ENCODE measurements at regions not wholly inside any gene's neighbourhood (a gene's known extent, or its start where the extent isn't known, plus 50 kb on each side); places are given as distances from the start of the nearest gene placed in this dataset.

GRCh38 chr16:35200662-35201061 lies 1741.2 kb downstream of the TP53TG3F start:
- TF ChIP-seq ZFP69B (tag by site-specific recombination; IDR thresholded peaks at IDR 0.05) (no peak), ZNF777 (tag by site-specific recombination; IDR thresholded peaks at IDR 0.05; ENCODE audit: borderline replicate concordance) (no peak), MEIS1 (CRISPR knock-in tag; IDR thresholded peaks at IDR 0.05; ENCODE audit: borderline replicate concordance) (no peak), ZNF19 (tag by site-specific recombination; IDR thresholded peaks at IDR 0.05; ENCODE audit: low read depth) (no peak), CTCF (tag by site-specific recombination; IDR thresholded peaks at IDR 0.05) (no peak), YY1 (tag by site-specific recombination; IDR thresholded peaks at IDR 0.05) (no peak), ZNF391 (tag by site-specific recombination; IDR thresholded peaks at IDR 0.05; ENCODE audit: borderline replicate concordance, low read depth) (no peak), ZNF335 (tag by site-specific recombination; conservative IDR thresholded peaks at IDR 0.05) (no peak), GLI2 (tag by site-specific recombination; IDR thresholded peaks at IDR 0.05; ENCODE audit: borderline replicate concordance, low read depth) (no peak), ZBTB7A (tag by site-specific recombination; IDR thresholded peaks at IDR 0.05; ENCODE audit: low read depth) (no peak), BCL6B (tag by site-specific recombination; IDR thresholded peaks at IDR 0.05) (no peak), ZNF157 (tag by site-specific recombination; IDR thresholded peaks at IDR 0.05) (no peak), ZBTB11 (tag by site-specific recombination; conservative IDR thresholded peaks at IDR 0.05; ENCODE audit: low read depth) (no peak)
